Karpas-422 (cell line): ENCODE measurements at regions not wholly inside any gene's neighbourhood (a gene's known extent, or its start where the extent isn't known, plus 50 kb on each side); places are given as distances from the start of the nearest gene placed in this dataset.

Source experiments
- DNase-seq: peaks from one replicate; pipeline ENCODE4 v3.0.0-alpha.2; 2015
- H2AFZ ChIP-seq: fragments of 200-600 bp; sonication (generic); 2 replicates; pipeline ENCODE4 v1.6.1; 2014; ENCODE audit warnings: antibody characterized with exemption, low read length, mixed read lengths
- H3K27ac ChIP-seq: fragments of 200-600 bp; sonication (generic); 2 replicates; pipeline ENCODE4 v1.5.1; 2014; ENCODE audit warnings: mild to moderate bottlenecking, low read length, moderate library complexity
- H3K27me3 ChIP-seq: fragments of 200-600 bp; sonication (generic); 2 replicates; pipeline ENCODE4 v1.6.1; 2014; ENCODE audit warnings: low read length, mixed read lengths
- H3K36me3 ChIP-seq: fragments of 200-600 bp; sonication (generic); 2 replicates; pipeline ENCODE4 v1.6.1; 2014; ENCODE audit warnings: low read length, mixed read lengths; ENCODE audit not compliant: insufficient read depth
- H3K4me1 ChIP-seq: fragments of 200-600 bp; sonication (generic); 2 replicates; pipeline ENCODE4 v1.6.1; 2014; ENCODE audit warnings: mild to moderate bottlenecking, low read length, mixed read lengths
- H3K4me2 ChIP-seq: fragments of 200-600 bp; sonication (generic); 2 replicates; pipeline ENCODE4 v1.6.1; 2014; ENCODE audit warnings: low read length, low read depth, mild to moderate bottlenecking; ENCODE audit not compliant: poor library complexity, severe bottlenecking
- H3K4me3 ChIP-seq: fragments of 200-600 bp; sonication (generic); 2 replicates; pipeline ENCODE4 v1.5.1; 2014; ENCODE audit warnings: mild to moderate bottlenecking, antibody characterized with exemption, low read length, mixed read lengths
- H3K79me2 ChIP-seq: fragments of 200-600 bp; sonication (generic); 2 replicates; pipeline ENCODE4 v1.6.1; 2014; ENCODE audit warnings: mild to moderate bottlenecking, low read length, mixed read lengths
- H3K9ac ChIP-seq: fragments of 200-600 bp; sonication (generic); 2 replicates; pipeline ENCODE4 v1.6.0; 2014; ENCODE audit warnings: low read length
- H3K9me2 ChIP-seq: fragments of 200-600 bp; sonication (generic), shearing (Covaris generic); replicated peaks from 2 replicates; pipeline ENCODE4 v1.6.0; 2014; ENCODE audit warnings: mild to moderate bottlenecking, low read length, moderate library complexity; ENCODE audit not compliant: insufficient read depth
- H3K9me3 ChIP-seq: fragments of 300-700, 200-600 bp; sonication (generic); 2 replicates; pipeline ENCODE4 v1.6.1; 2014; ENCODE audit warnings: low read length, mixed read lengths
- H4K20me1 ChIP-seq: fragments of 200-600 bp; sonication (generic); 2 replicates; pipeline ENCODE4 v1.6.1; 2014; ENCODE audit warnings: mild to moderate bottlenecking, antibody characterized with exemption, low read length, low read depth; ENCODE audit not compliant: insufficient read depth

- H3K27me3 ChIP-seq, result no peaks in the 10 kb centered on the region
- H3K4me3 ChIP-seq, result no peak overlapping the region
- DNase-seq, result no peak
- no peaks in the 10 kb centered on the region for H3K79me2 ChIP-seq
- no peak overlapping the region for H3K4me2 ChIP-seq
- peaks cover 26% of the 10 kb centered on the region for H3K9me3 ChIP-seq
- no peaks in the 10 kb centered on the region for H3K9me2 ChIP-seq
- H4K20me1 ChIP-seq, result no peaks in the 10 kb centered on the region
- H3K27ac ChIP-seq, result no peak overlapping the region
- no peaks in the 10 kb centered on the region for H3K4me1 ChIP-seq
- H3K9ac ChIP-seq, result no peak overlapping the region
- H3K36me3 ChIP-seq, result no peaks in the 10 kb centered on the region
- H2AFZ ChIP-seq, result no peak overlapping the region
Observed at GRCh38 chr4:125043486-125043885, 271.3 kb upstream of the FAT4 start.

GRCh38 chr4:125042041-125042440 lies 272.7 kb upstream of the FAT4 start:
- Histone ChIP-seq H4K20me1 (no peaks in the 10 kb centered on the region), H3K79me2 (no peaks in the 10 kb centered on the region), H3K36me3 (no peaks in the 10 kb centered on the region), H3K27ac (no peak overlapping the region), H2AFZ (no peak overlapping the region), H3K4me3 (no peak overlapping the region), H3K9ac (no peak overlapping the region), H3K4me2 (no peak overlapping the region), H3K9me3 (peaks cover 21% of the 10 kb centered on the region), H3K27me3 (no peaks in the 10 kb centered on the region), H3K9me2 (no peaks in the 10 kb centered on the region), H3K4me1 (no peaks in the 10 kb centered on the region)
- DNase-seq, result no peak

GRCh38 chr4:125041372-125041930 lies 273.3 kb upstream of the FAT4 start:
- no peak overlapping the region for H3K27ac ChIP-seq
- H3K4me3 ChIP-seq, result no peak overlapping the region
- H3K79me2 ChIP-seq, result no peaks in the 10 kb centered on the region
- H3K27me3 ChIP-seq, result no peaks in the 10 kb centered on the region
- no peak overlapping the region for H3K9ac ChIP-seq
- no peaks in the 10 kb centered on the region for H3K9me2 ChIP-seq
- H4K20me1 ChIP-seq, result no peaks in the 10 kb centered on the region
- H3K36me3 ChIP-seq, result no peaks in the 10 kb centered on the region
- H3K9me3 ChIP-seq, result peaks cover 16% of the 10 kb centered on the region
- no peak overlapping the region for H3K4me2 ChIP-seq
- no peaks in the 10 kb centered on the region for H3K4me1 ChIP-seq
- H2AFZ ChIP-seq, result no peak overlapping the region
- no peak for DNase-seq

GRCh38 chr4:125039550-125039949 lies 275.2 kb upstream of the FAT4 start:
- no peaks in the 10 kb centered on the region for H4K20me1 ChIP-seq
- no peak overlapping the region for H3K27ac ChIP-seq
- H3K9me2 ChIP-seq, result no peaks in the 10 kb centered on the region
- H3K27me3 ChIP-seq, result no peaks in the 10 kb centered on the region
- no peak overlapping the region for H3K4me3 ChIP-seq
- no peak overlapping the region for H2AFZ ChIP-seq
- no peak overlapping the region for H3K4me2 ChIP-seq
- H3K4me1 ChIP-seq, result no peaks in the 10 kb centered on the region
- H3K79me2 ChIP-seq, result no peaks in the 10 kb centered on the region
- no peaks in the 10 kb centered on the region for H3K36me3 ChIP-seq
- no peak overlapping the region for H3K9ac ChIP-seq
- peaks cover 15% of the 10 kb centered on the region for H3K9me3 ChIP-seq
- no peak for DNase-seq

GRCh38 chr4:125022855-125023501 lies 291.8 kb upstream of the FAT4 start:
- Histone ChIP-seq H3K9me3 (peaks cover 20% of the 10 kb centered on the region), H3K9ac (no peak overlapping the region), H3K4me2 (no peak overlapping the region), H3K9me2 (no peaks in the 10 kb centered on the region), H3K27ac (no peak overlapping the region), H2AFZ (no peak overlapping the region), H3K79me2 (no peaks in the 10 kb centered on the region), H3K4me1 (no peaks in the 10 kb centered on the region), H4K20me1 (no peaks in the 10 kb centered on the region), H3K4me3 (no peak overlapping the region), H3K27me3 (no peaks in the 10 kb centered on the region), H3K36me3 (no peaks in the 10 kb centered on the region)
- DNase-seq, result no peak

GRCh38 chr4:125021189-125021588 lies 293.6 kb upstream of the FAT4 start:
- H4K20me1 ChIP-seq, result no peaks in the 10 kb centered on the region
- no peaks in the 10 kb centered on the region for H3K27me3 ChIP-seq
- H2AFZ ChIP-seq, result no peak overlapping the region
- H3K36me3 ChIP-seq, result no peaks in the 10 kb centered on the region
- no peak overlapping the region for H3K4me2 ChIP-seq
- DNase-seq, result no peak
- no peaks in the 10 kb centered on the region for H3K79me2 ChIP-seq
- H3K4me3 ChIP-seq, result no peak overlapping the region
- no peaks in the 10 kb centered on the region for H3K4me1 ChIP-seq
- H3K9ac ChIP-seq, result no peak overlapping the region
- no peak overlapping the region for H3K27ac ChIP-seq
- H3K9me2 ChIP-seq, result no peaks in the 10 kb centered on the region
- peaks cover 20% of the 10 kb centered on the region for H3K9me3 ChIP-seq

GRCh38 chr4:125020089-125021034 lies 294.4 kb upstream of the FAT4 start:
- Histone ChIP-seq H3K9me3 (peaks cover 20% of the 10 kb centered on the region), H4K20me1 (no peaks in the 10 kb centered on the region), H3K9ac (no peak overlapping the region), H3K27me3 (no peaks in the 10 kb centered on the region), H3K4me1 (no peaks in the 10 kb centered on the region), H3K79me2 (no peaks in the 10 kb centered on the region), H3K9me2 (no peaks in the 10 kb centered on the region), H3K27ac (no peak overlapping the region), H3K36me3 (no peaks in the 10 kb centered on the region), H3K4me2 (no peak overlapping the region), H2AFZ (no peak overlapping the region), H3K4me3 (no peak overlapping the region)
- no peak for DNase-seq

GRCh38 chr4:125016892-125017299 lies 297.9 kb upstream of the FAT4 start:
- Histone ChIP-seq H3K4me1 (no peaks in the 10 kb centered on the region), H3K4me2 (no peak overlapping the region), H3K9me2 (no peaks in the 10 kb centered on the region), H3K27me3 (no peaks in the 10 kb centered on the region), H3K4me3 (no peak overlapping the region), H4K20me1 (no peaks in the 10 kb centered on the region), H3K36me3 (no peaks in the 10 kb centered on the region), H3K9ac (no peak overlapping the region), H3K79me2 (no peaks in the 10 kb centered on the region), H3K27ac (no peak overlapping the region), H2AFZ (no peak overlapping the region), H3K9me3 (peaks cover 22% of the 10 kb centered on the region)
- DNase-seq, result no peak
